Adrenal gland (tissue), 9 donors: ENCODE measurements at regions not wholly inside any gene's neighbourhood (a gene's known extent, or its start where the extent isn't known, plus 50 kb on each side); places are given as distances from the start of the nearest gene placed in this dataset.

Experiments used
- DNase-seq, 7 donors: peaks; one replicate each; pipeline ENCODE4 v3.0.0-alpha.2; 2019 to 2020
- H3K27ac ChIP-seq, 5 donors: fragments of 200-600 bp; sonication (generic) in 4 of 5; 1 replicate in 3 of 5; 2 replicates in 2 of 5; pipeline versions ENCODE4 v1.5.1 to v1.8.0; 2016 to 2020; ENCODE audit warnings: mild to moderate bottlenecking in 1 of 5
- H3K27me3 ChIP-seq: fragments of 200-600 bp; 2 replicates; pipeline ENCODE4 v1.8.0; 2021
- H3K36me3 ChIP-seq, 2 donors: fragments of 200-600 bp; replicated peaks in 1 of 2; 1 replicate in 1 of 2; 2 replicates in 1 of 2; pipeline versions ENCODE4 v1.5.1 to v1.8.0; 2018 to 2022
- H3K4me1 ChIP-seq, 2 donors: fragments of 200-600 bp; replicated peaks in 1 of 2; 1 replicate in 1 of 2; 2 replicates in 1 of 2; pipeline versions ENCODE4 v1.5.1 to v1.8.0; 2018 to 2021
- H3K4me3 ChIP-seq, 4 donors: fragments of 200-600 bp; sonication (generic) in 3 of 4; one replicate each; pipeline ENCODE4 v1.5.1; 2016 to 2018
- H3K9me3 ChIP-seq, 3 donors: fragments of 200-600 bp; sonication (generic) in 1 of 3; replicated peaks in 1 of 3; 1 replicate in 2 of 3; 2 replicates in 1 of 3; pipeline versions ENCODE4 v1.5.1 to v1.8.0; 2016 to 2021
- CTCF ChIP-seq, 6 experiments: fragments of 450-650 bp in 4 of 6; fragments of 200-600 bp in 2 of 6; sonication (generic) in 1 of 6; IDR thresholded peaks; 1 replicate in 5 of 6; 2 replicates in 1 of 6; pipeline versions ENCODE4 v1.5.1 to v1.8.0; 2016 to 2021; ENCODE audit warnings: antibody characterized with exemption in 6 of 6, mild to moderate bottlenecking in 2 of 6, moderate library complexity in 1 of 6
- POLR2A ChIP-seq, 2 donors: fragments of 450-650 bp; IDR thresholded peaks; one replicate each; pipeline ENCODE4 v1.6.1; 2017; ENCODE audit warnings: antibody characterized with exemption in 2 of 2, mild to moderate bottlenecking in 2 of 2, moderate library complexity in 1 of 2
- WGBS, 4 donors: extraction: QIAGEN DNeasy Blood & Tissue Kit in 2 of 4; methylation state at CpG; one replicate each; pipeline versions ENCODE4 v1.1.5 to v1.1.7; 2013 to 2017; 5-methylcytosine and 5-hydroxymethylcytosine counted together
- intact Hi-C, 2 donors: fragments of 100-400 bp; cut with DNase I; formaldehyde crosslinking; loops; one replicate each; pipeline versions ENCODE4 v1.14.1 to v1.15.0; 2022 to 2023
- donor health status: healthy with polysubstance abuse.
- donor health status: Bipolar disorder and iron deficiency.
- donor health status: DM: yes; HTN: yes; CAD: no.
- donor health status: DM: no; HTN: no; CAD: no.
- donor health status: DM: no; HTN: no; CAD: no.

DNA sequence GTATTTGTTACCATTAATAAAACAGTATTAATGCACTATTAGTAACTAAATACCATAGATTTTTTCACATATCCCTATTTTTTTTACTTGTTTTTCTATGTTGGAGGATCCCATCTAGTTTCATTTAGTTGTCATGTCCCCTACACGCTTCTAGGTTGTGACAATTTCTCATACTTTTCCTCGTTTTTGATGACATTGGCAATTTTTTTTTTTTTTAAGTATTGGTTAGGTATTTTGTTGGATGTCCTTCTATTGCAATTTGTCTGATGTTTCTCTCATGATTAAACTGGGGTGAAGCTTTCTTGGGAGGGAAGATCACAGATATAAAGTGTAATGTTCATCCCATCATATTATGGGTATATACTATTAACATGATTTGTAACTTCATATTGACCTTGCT is 409.1 kb upstream of the CNTN6 start:
- intact Hi-C loops = no loop called here
- no peak for DNase-seq
- Histone ChIP-seq H3K9me3 (peaks cover 0 to 3% (median 0%) of the 10 kb centered on the region in 3 donors), H3K4me3 (no peak overlapping the region), H3K4me1 (no peaks in the 10 kb centered on the region), H3K27me3 (no peaks in the 10 kb centered on the region), H3K36me3 (no peaks in the 10 kb centered on the region), H3K27ac (no peak overlapping the region)
- TF ChIP-seq CTCF (IDR thresholded peaks at IDR 0.05) (no peak), POLR2A (IDR thresholded peaks at IDR 0.05) (no peak)
- WGBS, 4 donors = 31 to 41% (median 36%) methylated on average over 2 of the region's 2 CpGs

- no peak overlapping the region for H3K4me3 ChIP-seq
- H3K27ac ChIP-seq = no peak overlapping the region
- no peaks in the 10 kb centered on the region for H3K27me3 ChIP-seq
- H3K9me3 ChIP-seq = no peaks in the 10 kb centered on the region
- 63 to 85% (median 78%) methylated on average over 2 to 4 of the region's 4 CpGs for WGBS, 4 donors
- no peaks in the 10 kb centered on the region for H3K4me1 ChIP-seq
- H3K36me3 ChIP-seq = no peaks in the 10 kb centered on the region
- DNase-seq = no peak
- TF ChIP-seq CTCF (IDR thresholded peaks at IDR 0.05) (no peak), POLR2A (IDR thresholded peaks at IDR 0.05) (no peak)
- intact Hi-C loops = no loop called here
Measured at GRCh38 chr3:690770-691169, 402.1 kb upstream of the CNTN6 start.

GRCh38 chr3:700514-700913 is 392.3 kb upstream of the CNTN6 start:
- H3K4me1 ChIP-seq = no peaks in the 10 kb centered on the region
- no peaks in the 10 kb centered on the region for H3K36me3 ChIP-seq
- no peak overlapping the region for H3K27ac ChIP-seq
- no peak for DNase-seq
- WGBS, 4 donors = 83 to 86% (median 85%) methylated on average over 2 of the region's 2 CpGs
- no peak for TF ChIP-seq POLR2A (IDR thresholded peaks at IDR 0.05)
- TF ChIP-seq CTCF (IDR thresholded peaks at IDR 0.05) = no peak
- no peaks in the 10 kb centered on the region for H3K27me3 ChIP-seq
- intact Hi-C loops = no loop called here
- H3K9me3 ChIP-seq = no peaks in the 10 kb centered on the region
- no peak overlapping the region for H3K4me3 ChIP-seq

- H3K27ac ChIP-seq = no peak overlapping the region
- TF ChIP-seq CTCF (IDR thresholded peaks at IDR 0.05) (no peak), POLR2A (IDR thresholded peaks at IDR 0.05) (no peak)
- no peaks in the 10 kb centered on the region for H3K36me3 ChIP-seq
- DNase-seq = no peak
- no peaks in the 10 kb centered on the region for H3K9me3 ChIP-seq
- no peak overlapping the region for H3K4me3 ChIP-seq
- no peaks in the 10 kb centered on the region for H3K4me1 ChIP-seq
- intact Hi-C loops = no loop called here
- 36 to 40% (median 38%) methylated on average over 2 of the region's 2 CpGs for WGBS, 4 donors
- no peaks in the 10 kb centered on the region for H3K27me3 ChIP-seq
Measured at GRCh38 chr3:707041-707440, 385.8 kb upstream of the CNTN6 start.
